Left renal pelvis (tissue), 4 donors: ENCODE measurements at regions not wholly inside any gene's neighbourhood (a gene's known extent, or its start where the extent isn't known, plus 50 kb on each side); places are given as distances from the start of the nearest gene placed in this dataset.

ENCODE experiments used
- DNase-seq, 4 donors: peaks; one replicate each; pipeline ENCODE4 v3.0.0-alpha.2; 2013; ENCODE audit warnings: low read depth in 4 of 4, low spot score in 3 of 4

DNA sequence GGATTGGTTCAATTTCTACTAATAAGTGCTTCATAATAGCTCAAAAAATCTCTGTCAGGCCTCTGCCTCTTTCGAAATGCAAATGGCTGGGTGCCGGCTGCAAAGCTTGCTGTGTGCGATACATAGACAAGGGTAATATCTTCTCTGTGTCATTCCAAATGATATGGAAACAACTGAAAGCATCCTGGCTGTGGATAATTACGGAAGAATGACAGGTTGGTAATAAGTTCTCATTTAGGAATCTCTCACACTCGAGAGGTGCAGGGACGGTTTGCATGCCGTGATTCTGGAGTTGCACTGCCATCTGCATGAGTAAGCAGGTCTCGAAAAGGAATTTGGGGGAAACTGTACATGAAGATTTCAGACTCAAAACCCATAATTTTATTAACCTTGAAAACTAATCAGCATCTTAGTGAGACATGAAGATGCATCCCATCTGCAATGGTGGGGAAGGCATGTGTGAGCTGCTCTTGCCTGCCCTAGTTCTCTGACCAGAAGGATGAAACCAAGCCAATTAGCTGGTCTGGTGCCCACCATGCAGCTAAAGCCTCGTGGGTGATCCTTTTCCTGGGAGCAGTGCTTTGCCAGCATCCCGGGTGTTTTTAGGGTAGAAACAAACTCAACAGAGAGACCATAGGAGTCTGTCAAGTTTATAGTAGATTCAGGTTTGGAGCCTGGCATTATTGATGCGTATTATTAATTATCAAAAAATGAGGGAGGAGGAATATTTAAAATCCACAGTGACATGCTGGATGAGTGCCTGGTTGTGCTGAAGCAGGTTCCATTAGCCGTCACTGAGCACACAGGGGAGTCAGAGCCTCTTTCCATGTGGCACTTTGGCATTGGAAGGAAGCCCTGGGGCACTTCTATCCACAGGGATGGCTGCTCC, 503.6 kb upstream of the MGMT start:
- no peak for DNase-seq

DNA sequence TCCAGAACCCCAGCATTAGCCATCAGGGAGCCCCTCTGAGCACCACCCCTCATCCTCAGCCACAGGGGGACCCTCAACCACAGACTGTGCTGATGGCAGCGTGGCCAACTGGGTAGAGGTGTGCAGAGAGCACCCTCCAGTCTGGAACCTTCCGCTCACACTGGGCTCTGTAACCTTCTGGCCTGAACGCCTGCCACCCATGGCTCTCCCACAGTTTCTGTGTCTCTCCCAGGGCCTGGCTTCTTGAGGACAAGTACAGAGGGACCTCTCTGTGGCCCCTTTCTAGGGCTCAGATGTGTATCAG, 503.0 kb upstream of the MGMT start:
- DNase-seq, result no peak

DNA sequence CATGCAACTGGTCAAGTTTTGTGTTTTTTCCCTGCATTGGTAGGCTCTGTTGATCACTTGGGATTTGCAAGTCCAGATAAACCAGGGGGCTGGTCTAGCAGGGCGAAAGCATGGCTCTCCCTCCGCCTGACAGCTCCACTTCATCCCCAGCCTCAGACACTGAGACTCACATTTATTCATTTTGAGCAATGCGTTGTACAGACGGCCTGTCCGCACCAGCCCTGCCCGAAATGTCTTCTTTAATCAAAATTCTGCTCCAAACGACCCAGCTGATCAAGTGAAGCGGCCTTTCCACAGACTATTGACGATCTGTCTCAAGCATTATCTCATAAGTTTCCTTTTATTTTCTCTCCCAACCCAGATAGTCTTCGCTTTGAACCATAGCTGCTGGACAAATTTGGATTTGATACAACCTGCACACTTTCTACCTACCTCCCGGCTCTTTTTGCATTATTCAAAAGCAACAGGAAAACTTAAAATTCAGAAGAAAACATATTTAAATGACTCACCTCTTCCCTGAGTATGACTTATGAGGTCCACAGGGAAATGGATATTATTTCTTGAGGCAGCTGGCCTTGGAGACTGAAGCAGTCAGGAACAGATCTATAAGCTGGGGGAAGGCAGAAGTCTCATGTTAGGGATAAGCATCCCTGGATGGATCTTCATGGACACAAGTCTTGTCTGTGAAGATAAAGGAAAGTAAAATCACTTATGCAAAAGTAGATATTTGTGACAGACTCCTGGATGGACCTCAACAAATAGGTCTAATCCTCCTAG, 498.9 kb upstream of the MGMT start:
- no peak for DNase-seq

DNA sequence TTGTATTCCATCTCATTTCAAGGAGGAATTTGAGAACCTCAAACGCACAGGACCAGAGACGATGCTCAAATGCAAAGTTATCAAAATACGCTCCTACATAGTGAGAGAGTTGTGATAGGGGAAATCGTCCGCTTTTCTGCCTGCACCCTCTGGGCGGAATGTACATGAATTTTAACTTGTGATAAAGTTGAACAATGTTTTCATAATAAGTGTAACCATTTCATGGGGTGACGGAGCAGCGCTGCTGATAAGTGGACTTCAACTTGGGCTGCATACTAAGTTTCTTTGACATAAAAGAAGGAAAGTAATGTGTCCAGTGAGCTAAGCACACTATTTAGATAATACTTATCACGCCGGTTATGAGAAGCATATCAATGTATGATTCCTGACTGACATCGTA, 497.5 kb upstream of the MGMT start:
- DNase-seq, result no peak

GRCh38 chr10:128971374-128972035, 495.5 kb upstream of the MGMT start:
- DNase-seq, result no peak

DNA sequence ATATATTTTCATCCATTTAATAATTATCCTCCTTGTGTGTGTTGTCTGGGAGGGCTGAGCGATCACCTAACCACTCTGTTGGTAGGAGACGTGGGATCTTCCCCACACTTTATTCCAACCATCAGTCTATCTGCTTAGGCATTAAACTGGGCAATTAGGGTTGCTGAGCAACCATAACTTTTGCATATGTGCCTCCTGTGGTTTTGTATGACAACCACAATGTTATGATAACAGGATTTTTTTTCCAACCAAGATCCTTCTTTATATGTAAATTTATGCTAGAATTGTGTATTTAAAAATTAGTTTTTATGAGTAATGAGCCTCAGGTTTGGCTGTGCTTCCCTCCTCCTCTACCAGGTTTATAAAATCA, 495.0 kb upstream of the MGMT start:
- no peak for DNase-seq

- no peak for DNase-seq
Observed at GRCh38 chr10:128973221-128973620, 493.8 kb upstream of the MGMT start.

DNA sequence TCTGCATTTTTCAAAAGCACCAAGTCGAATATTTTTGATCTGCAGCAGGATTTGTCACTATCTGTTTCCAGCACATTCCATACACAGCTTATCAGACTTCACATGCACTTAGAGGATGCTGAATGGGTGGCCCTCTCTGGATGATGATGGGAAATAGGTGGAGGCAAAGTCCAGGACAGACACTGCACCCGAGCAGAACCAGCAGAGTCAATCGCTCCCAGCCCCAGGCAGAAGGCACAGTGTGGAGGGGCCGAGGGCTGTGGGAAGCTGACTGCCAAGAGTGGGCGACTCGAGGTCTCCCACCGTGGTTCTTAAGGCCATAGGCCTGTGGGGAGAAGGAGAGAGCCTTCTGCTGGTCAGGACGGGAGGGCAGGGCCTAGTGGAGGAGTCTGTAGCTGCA, 490.2 kb upstream of the MGMT start:
- DNase-seq, result no peak

DNA sequence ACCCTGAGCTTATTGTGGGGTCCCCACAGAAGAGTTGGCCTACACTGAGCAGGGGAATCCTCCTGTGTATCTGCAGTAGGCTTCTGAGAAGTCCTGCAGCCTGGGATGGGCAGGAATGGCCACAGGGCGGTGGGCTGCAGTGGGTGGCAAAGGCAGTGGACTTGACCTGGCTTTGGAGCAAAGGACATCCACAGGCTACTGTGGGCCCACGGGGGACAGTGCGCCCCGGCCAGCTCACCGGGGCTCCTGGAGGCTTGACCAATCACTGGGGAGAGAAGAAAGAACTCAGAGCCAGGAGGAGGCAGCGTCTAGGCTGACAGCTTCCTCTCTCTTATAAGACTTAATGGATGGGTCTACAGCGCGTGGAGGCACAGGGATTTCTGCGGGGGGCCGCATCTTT, 488.8 kb upstream of the MGMT start:
- no peak for DNase-seq

- no peak for DNase-seq
Observed at GRCh38 chr10:128979405-128979804, 487.6 kb upstream of the MGMT start.

GRCh38 chr10:128981251-128981650, 485.8 kb upstream of the MGMT start:
- no peak for DNase-seq

GRCh38 chr10:128981881-128982615, 485.0 kb upstream of the MGMT start:
- DNase-seq, result no peak

DNA sequence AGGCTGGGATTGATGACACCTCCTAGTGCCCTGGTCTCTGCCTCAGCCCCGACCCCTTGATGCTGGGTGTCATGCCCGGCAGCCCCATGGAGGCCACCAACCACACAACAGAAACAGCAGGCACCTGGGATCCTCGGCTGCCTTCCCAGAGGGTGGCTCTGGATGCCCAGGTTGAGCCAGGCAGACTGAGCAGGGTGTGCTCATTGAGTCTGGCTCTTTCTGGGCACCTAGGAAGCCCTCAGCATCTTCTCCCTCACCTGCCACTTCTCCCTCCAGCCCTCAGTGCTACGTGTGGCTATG, 484.5 kb upstream of the MGMT start:
- DNase-seq, result no peak

DNA sequence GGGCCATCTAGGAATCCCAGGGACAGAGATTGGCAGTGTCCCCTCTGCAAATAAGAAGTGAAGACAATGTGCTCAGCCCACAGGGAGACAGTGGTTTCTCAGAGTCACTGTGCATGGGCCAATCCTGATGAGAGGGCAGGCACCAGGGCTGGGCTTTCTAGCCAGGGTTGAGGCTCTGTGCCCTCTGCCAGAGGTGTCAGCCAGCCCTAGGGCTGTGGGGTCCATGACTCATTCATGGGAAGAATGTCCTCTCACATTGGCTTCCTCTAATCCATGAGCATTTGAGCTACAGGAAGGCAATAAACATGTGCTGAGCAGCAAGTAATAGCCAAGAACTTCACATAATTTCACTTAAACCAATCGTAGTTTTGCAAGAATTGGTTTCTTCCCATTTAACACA, 482.0 kb upstream of the MGMT start:
- no peak for DNase-seq

DNA sequence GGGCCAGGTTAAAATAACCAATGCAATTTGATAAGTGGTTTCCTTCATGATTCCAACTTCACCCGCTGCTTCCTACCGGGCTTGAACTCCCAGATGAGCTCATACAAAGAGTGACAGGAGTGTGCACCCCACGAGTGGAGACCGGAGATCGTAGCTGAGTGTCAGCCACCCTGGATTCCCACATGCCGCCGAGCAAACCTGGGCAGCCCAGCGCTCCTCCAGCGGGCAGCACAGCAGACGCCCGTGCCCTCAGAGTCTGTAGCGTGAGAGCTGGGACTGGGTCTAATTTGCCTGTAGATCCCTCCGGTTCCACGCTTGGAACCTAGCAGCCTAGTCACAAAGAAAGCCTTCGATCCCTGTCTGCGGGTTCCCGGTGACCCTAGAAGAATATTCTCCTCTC, 476.1 kb upstream of the MGMT start:
- DNase-seq, result no peak

GRCh38 chr10:128992770-128993169, 474.3 kb upstream of the MGMT start:
- DNase-seq, result no peak

GRCh38 chr10:128993443-128993842, 473.6 kb upstream of the MGMT start:
- DNase-seq, result no peak

DNA sequence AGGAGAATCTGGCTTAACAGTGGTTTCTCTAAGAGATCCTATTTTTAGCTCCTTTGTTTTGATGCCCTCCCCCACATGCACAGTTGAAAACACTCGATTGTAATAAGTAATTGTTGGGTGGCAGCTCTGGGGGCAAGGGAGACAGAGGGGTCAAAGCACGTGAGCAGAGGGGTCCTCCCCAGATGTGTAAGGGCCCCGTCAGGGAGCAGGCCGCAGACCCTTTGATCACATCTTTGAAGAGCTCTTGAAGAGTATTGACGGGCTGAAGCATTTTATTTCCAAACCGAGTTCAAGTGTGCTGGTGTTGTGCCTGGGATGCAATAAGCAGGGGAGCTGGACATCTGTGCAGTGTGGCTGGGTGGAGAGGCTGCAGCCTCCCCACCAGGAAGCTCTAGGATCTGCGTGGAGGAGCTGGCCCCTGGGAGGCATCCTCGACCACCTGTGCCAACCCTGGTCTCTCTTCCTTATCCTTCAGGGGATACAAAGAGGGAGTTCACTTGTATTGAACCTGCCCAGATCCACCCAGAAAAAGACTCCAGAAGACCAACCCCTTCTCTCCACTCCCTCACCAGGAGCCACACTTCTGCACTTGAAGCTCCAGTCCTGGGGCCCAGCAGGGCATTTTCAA, 473.0 kb upstream of the MGMT start:
- DNase-seq, result no peak

- DNase-seq, result no peak
Observed at GRCh38 chr10:128994598-128995143, 472.4 kb upstream of the MGMT start.

GRCh38 chr10:128995676-128996075, 471.4 kb upstream of the MGMT start:
- DNase-seq, result no peak

- no peak for DNase-seq
Observed at GRCh38 chr10:128996092-128996491, 470.9 kb upstream of the MGMT start.
